Nephron progenitor cell (in vitro differentiated cells): ENCODE measurements at regions not wholly inside any gene's neighbourhood (a gene's known extent, or its start where the extent isn't known, plus 50 kb on each side); places are given as distances from the start of the nearest gene placed in this dataset.

Source experiments
- DNase-seq: peaks from one replicate; pipeline ENCODE4 v3.0.0; 2021
- H3K27ac Mint-ChIP-seq: 2 replicates; pipeline ENCODE4 v1.8.0; 2021; ENCODE audit warnings: mild to moderate bottlenecking, moderate library complexity, mixed read lengths
- H3K27me3 Mint-ChIP-seq: 2 replicates; pipeline ENCODE4 v1.8.0; 2021; ENCODE audit warnings: mild to moderate bottlenecking, low read depth, mixed read lengths; ENCODE audit not compliant: poor library complexity
- H3K36me3 Mint-ChIP-seq: 2 replicates; pipeline ENCODE4 v1.8.0; 2021; ENCODE audit warnings: low read depth, mixed read lengths
- H3K4me1 Mint-ChIP-seq: 2 replicates; pipeline ENCODE4 v1.8.0; 2021; ENCODE audit warnings: mixed read lengths
- H3K4me3 Mint-ChIP-seq: 2 replicates; pipeline ENCODE4 v1.8.0; 2021; ENCODE audit warnings: mild to moderate bottlenecking, moderate library complexity, mixed read lengths
- H3K9me3 Mint-ChIP-seq: 2 replicates; pipeline ENCODE4 v1.8.0; 2021; ENCODE audit warnings: mild to moderate bottlenecking, moderate library complexity, mixed read lengths
- TF ChIP-seq, protein P1 (sequence below): fragments of 200-600 bp; sonication (generic); IDR thresholded peaks from 2 replicates; pipeline ENCODE4 v1.5.0; 2021; ENCODE audit warnings: antibody characterized with exemption

DNA sequence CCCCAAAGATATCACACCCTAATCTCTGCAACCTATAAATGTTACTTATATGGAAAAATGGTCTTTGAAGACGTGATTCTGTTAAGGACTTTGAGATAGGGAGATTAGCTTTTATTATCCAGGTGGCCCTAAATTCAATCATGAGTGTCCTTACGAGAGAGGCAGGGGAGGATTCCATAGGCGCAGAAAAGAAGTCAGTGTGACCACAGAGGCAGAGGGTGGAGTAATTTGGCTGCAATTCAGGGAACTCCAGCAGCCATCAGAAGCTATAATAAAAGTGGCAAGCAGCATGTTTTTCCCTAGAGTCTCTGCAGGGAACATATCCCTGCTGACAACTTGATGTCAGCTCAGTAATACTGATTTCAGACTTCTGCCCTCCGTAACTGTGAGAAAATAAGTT, 315.2 kb upstream of the ROBO2 start:
- TF ChIP-seq, protein P1, sequence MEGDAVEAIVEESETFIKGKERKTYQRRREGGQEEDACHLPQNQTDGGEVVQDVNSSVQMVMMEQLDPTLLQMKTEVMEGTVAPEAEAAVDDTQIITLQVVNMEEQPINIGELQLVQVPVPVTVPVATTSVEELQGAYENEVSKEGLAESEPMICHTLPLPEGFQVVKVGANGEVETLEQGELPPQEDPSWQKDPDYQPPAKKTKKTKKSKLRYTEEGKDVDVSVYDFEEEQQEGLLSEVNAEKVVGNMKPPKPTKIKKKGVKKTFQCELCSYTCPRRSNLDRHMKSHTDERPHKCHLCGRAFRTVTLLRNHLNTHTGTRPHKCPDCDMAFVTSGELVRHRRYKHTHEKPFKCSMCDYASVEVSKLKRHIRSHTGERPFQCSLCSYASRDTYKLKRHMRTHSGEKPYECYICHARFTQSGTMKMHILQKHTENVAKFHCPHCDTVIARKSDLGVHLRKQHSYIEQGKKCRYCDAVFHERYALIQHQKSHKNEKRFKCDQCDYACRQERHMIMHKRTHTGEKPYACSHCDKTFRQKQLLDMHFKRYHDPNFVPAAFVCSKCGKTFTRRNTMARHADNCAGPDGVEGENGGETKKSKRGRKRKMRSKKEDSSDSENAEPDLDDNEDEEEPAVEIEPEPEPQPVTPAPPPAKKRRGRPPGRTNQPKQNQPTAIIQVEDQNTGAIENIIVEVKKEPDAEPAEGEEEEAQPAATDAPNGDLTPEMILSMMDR = no peak
- H3K27me3 Mint-ChIP-seq = no peaks in the 10 kb centered on the region
- DNase-seq = peak; percentile 6
- peaks cover 24% of the 10 kb centered on the region for H3K4me1 Mint-ChIP-seq
- no peak overlapping the region for H3K4me3 Mint-ChIP-seq
- H3K9me3 Mint-ChIP-seq = no peaks in the 10 kb centered on the region
- no peaks in the 10 kb centered on the region for H3K36me3 Mint-ChIP-seq
- peak overlapping the region; percentile 63 for H3K27ac Mint-ChIP-seq

DNA sequence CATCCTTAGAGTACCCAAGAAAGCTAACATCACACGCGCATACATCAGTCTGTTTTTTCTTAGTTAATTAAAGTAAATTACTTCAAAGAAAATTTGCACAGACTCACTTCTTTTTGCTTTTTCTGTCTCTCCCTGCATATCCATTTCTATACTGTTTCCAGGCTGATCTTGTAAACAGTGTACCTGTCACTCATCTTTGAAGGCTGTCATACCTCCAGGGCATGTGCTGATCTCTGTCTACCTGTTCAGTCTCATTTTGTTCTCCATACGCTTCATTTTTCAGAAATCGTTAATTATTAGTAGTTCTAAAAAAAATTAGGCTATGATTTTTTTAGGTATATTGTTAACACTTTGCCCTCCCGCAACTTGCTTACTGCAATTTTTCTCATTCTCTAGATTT, 313.9 kb upstream of the ROBO2 start:
- no peak overlapping the region for H3K27ac Mint-ChIP-seq
- H3K9me3 Mint-ChIP-seq = no peaks in the 10 kb centered on the region
- H3K27me3 Mint-ChIP-seq = no peaks in the 10 kb centered on the region
- H3K4me1 Mint-ChIP-seq = peaks cover 24% of the 10 kb centered on the region
- TF ChIP-seq, protein P1 = no peak
- no peaks in the 10 kb centered on the region for H3K36me3 Mint-ChIP-seq
- H3K4me3 Mint-ChIP-seq = no peak overlapping the region
- no peak for DNase-seq

DNA sequence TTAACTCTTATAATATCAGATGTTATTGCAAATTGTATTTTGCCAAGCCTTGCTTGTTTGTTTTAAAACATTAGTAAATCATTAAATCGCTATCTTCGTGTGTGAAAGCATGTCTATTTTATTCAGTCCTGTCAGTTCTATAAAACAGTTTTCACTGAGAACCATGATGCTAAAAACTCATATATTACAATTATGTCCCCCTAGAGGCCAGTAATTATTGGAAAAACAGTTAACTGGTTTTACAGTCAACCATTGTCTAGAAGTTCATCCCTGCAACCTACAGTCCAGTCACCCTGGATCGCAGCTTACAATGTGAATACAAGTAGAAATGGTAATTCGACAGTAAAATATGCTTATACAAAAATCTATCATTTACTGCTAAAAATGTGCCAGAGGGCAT, 311.5 kb upstream of the ROBO2 start:
- TF ChIP-seq, protein P1 = no peak
- no peak for DNase-seq

DNA sequence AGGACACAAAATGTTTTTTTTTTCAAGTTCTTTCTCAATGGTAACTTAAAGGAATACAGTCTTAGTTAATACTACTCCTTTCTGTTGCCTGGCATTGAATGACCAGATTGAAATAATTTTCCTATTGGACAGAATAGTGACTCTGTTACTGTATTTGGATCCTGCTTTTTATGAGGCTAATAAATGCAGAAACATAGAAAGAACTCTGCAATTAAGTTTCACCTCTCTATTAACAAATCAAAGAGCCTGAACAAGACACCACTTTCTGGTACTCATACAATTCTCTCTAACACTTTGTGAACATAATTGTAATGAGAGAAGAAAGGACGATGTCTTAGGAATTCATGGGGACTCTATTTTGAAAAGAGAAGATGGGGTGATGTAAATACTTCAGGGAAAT, 308.4 kb upstream of the ROBO2 start:
- Mint-ChIP-seq H3K4me1 (peaks cover 1% of the 10 kb centered on the region), H3K27ac (no peak overlapping the region), H3K36me3 (peaks cover 6% of the 10 kb centered on the region), H3K27me3 (no peaks in the 10 kb centered on the region), H3K4me3 (no peak overlapping the region), H3K9me3 (peaks cover 3% of the 10 kb centered on the region)
- no peak for DNase-seq
- TF ChIP-seq, protein P1 = no peak

More for the DNA sequence above, 311.5 kb upstream of the ROBO2 start:
- H3K27me3 Mint-ChIP-seq = no peaks in the 10 kb centered on the region
- H3K27ac Mint-ChIP-seq = no peak overlapping the region
- H3K9me3 Mint-ChIP-seq = no peaks in the 10 kb centered on the region
- H3K4me3 Mint-ChIP-seq = no peak overlapping the region
- H3K36me3 Mint-ChIP-seq = no peaks in the 10 kb centered on the region
- H3K4me1 Mint-ChIP-seq = peaks cover 24% of the 10 kb centered on the region

DNA sequence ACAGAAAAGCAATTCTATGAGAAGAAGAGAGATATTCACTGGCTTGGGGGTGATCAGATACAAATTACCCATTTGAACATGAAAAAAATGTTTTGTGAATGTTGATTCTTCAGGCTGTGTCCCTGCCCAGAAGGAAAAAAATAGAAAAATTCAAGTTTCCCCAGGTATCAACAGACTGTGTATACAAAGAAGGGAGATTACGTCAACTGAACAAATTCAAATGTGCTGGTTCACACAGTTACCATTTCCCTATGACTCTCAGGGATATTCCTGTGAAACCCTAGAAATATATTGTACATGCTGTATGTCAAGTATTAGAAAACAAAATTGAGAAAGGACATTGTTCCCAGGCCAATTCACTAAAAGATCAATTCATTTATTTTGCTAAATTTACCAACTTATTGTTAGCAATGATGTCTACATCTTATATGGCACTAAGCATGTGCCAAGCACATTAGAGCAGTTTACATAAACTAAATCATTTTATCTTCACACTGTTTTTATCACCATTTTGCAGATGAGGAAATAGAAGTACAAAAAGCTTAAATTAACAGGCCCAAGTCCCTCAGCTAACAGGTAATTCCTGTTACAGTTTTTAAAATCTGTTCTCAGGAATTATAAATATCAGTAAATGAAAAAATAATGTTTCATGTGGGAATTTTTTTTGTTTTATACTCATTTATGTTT, 306.7 kb upstream of the ROBO2 start:
- TF ChIP-seq, protein P1 = no peak
- Mint-ChIP-seq H3K9me3 (peaks cover 3% of the 10 kb centered on the region), H3K4me1 (no peaks in the 10 kb centered on the region), H3K27me3 (no peaks in the 10 kb centered on the region), H3K4me3 (no peak overlapping the region), H3K27ac (no peak overlapping the region), H3K36me3 (peaks cover 6% of the 10 kb centered on the region)
- DNase-seq = no peak

DNA sequence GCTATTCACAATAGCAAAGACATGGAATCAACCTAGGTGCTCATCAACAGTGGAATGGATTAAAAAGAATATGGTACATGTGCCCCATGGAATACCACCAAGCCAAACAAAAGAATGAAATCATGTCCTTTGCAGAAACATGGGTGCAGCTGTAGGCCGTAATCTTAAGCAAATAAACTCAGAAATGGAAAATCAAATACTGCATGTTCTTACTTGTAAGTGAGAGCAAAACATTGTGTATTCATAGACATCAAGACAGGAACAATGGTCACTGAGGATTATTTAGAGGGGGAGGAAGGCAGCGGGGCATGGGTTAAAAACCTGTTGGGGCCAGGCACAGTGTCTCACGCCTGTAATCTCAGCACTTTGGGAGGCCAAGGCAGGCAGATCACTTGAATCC, 304.7 kb upstream of the ROBO2 start:
- Mint-ChIP-seq H3K9me3 (peaks cover 3% of the 10 kb centered on the region), H3K4me1 (no peaks in the 10 kb centered on the region), H3K36me3 (peaks cover 6% of the 10 kb centered on the region), H3K4me3 (no peak overlapping the region), H3K27me3 (no peaks in the 10 kb centered on the region), H3K27ac (no peak overlapping the region)
- TF ChIP-seq, protein P1 = no peak
- no peak for DNase-seq
